MM.1S (cell line): ENCODE measurements at regions not wholly inside any gene's neighbourhood (a gene's known extent, or its start where the extent isn't known, plus 50 kb on each side); places are given as distances from the start of the nearest gene placed in this dataset.

Source experiments
- DNase-seq: peaks from one replicate; pipeline ENCODE4 v3.0.0-alpha.2; 2015
- H2AFZ ChIP-seq: fragments of 300-600 bp; sonication (generic); 2 replicates; pipeline ENCODE4 v1.6.0; 2016; ENCODE audit warnings: antibody characterized with exemption, low read length
- H3F3A ChIP-seq: fragments of 300-600 bp; sonication (generic); 2 replicates; pipeline ENCODE4 v1.6.1; 2016; ENCODE audit warnings: mild to moderate bottlenecking, antibody characterized with exemption, low read length, moderate library complexity, mixed read lengths; ENCODE audit not compliant: insufficient read depth
- H3K27ac ChIP-seq: fragments of 300-600 bp; sonication (generic); 2 replicates; pipeline ENCODE4 v1.5.1; 2016; ENCODE audit warnings: mild to moderate bottlenecking, low read length
- H3K27me3 ChIP-seq: fragments of 300-600 bp; sonication (generic); replicated peaks from 2 replicates; pipeline ENCODE4 v1.6.0; 2016; ENCODE audit warnings: low read length; ENCODE audit not compliant: insufficient read depth
- H3K36me3 ChIP-seq: fragments of 300-600 bp; sonication (generic); replicated peaks from 2 replicates; pipeline ENCODE4 v1.6.1; 2016; ENCODE audit warnings: mild to moderate bottlenecking, low read length, mixed read lengths; ENCODE audit not compliant: insufficient read depth
- H3K4me1 ChIP-seq: fragments of 300-600 bp; sonication (generic); 2 replicates; pipeline ENCODE4 v1.6.1; 2016; ENCODE audit warnings: low read length, mixed read lengths
- H3K4me2 ChIP-seq: fragments of 300-600 bp; sonication (generic); 2 replicates; pipeline ENCODE4 v1.6.0; 2016; ENCODE audit warnings: low read depth, low read length
- H3K4me3 ChIP-seq: fragments of 300-600 bp; sonication (generic); 2 replicates; pipeline ENCODE4 v1.5.1; 2016; ENCODE audit warnings: low read length, mixed read lengths
- H3K79me2 ChIP-seq: fragments of 300-600 bp; sonication (generic); 2 replicates; pipeline ENCODE4 v1.6.1; 2016; ENCODE audit warnings: mixed run types, low read length, mixed read lengths
- H3K9ac ChIP-seq: fragments of 300-600 bp; sonication (generic); 2 replicates; pipeline ENCODE4 v1.6.1; 2016; ENCODE audit warnings: low read length, mixed read lengths
- H3K9me2 ChIP-seq: fragments of 300-600 bp; sonication (generic); replicated peaks from 2 replicates; pipeline ENCODE4 v1.6.1; 2016; ENCODE audit warnings: mild to moderate bottlenecking, low read length, mixed read lengths; ENCODE audit not compliant: insufficient read depth
- H3K9me3 ChIP-seq: fragments of 300-600 bp; sonication (generic); replicated peaks from 2 replicates; pipeline ENCODE4 v1.6.1; 2016; ENCODE audit warnings: mild to moderate bottlenecking, low read length, mixed read lengths; ENCODE audit not compliant: insufficient read depth
- H4K20me1 ChIP-seq: fragments of 300-600 bp; sonication (generic); 2 replicates; pipeline ENCODE4 v1.6.1; 2016; ENCODE audit warnings: mild to moderate bottlenecking, low read length, moderate library complexity, mixed read lengths; ENCODE audit not compliant: insufficient read depth
- EZH2 ChIP-seq: fragments of 300-600 bp; sonication (generic); optimal IDR thresholded peaks from 2 replicates; pipeline ENCODE3; 2017; ENCODE audit warnings: low read depth, mild to moderate bottlenecking, antibody characterized with exemption, low read length, mixed read lengths
- EZH2phosphoT487 ChIP-seq: fragments of 300-600 bp; sonication (generic); IDR thresholded peaks from 2 replicates; pipeline ENCODE4 v1.6.1; 2018; ENCODE audit warnings: antibody characterized with exemption, low read length
- TF ChIP-seq, protein P1 (sequence below): fragments of 300-600 bp; sonication (generic); IDR thresholded peaks from 2 replicates; pipeline ENCODE4 v1.5.1; 2016; ENCODE audit warnings: antibody characterized with exemption, low read length, mixed read lengths

GRCh38 chr2:228902176-228902575, 368.9 kb downstream of the PID1 start:
- DNase-seq: no peak
- Histone ChIP-seq H3K4me3 (no peak overlapping the region), H3K9ac (no peak overlapping the region)

GRCh38 chr2:228901531-228901930, 369.6 kb downstream of the PID1 start:
- Histone ChIP-seq H3K9me3 (no peaks in the 10 kb centered on the region), H3K9me2 (no peaks in the 10 kb centered on the region), H3K27me3 (no peaks in the 10 kb centered on the region), H3K4me1 (no peaks in the 10 kb centered on the region), H2AFZ (no peak overlapping the region), H3K27ac (no peak overlapping the region), H4K20me1 (no peaks in the 10 kb centered on the region), H3K9ac (no peak overlapping the region), H3K79me2 (no peaks in the 10 kb centered on the region), H3K36me3 (no peaks in the 10 kb centered on the region), H3K4me2 (no peak overlapping the region), H3K4me3 (no peak overlapping the region), H3F3A (no peaks in the 10 kb centered on the region)
- no peak for DNase-seq
- TF ChIP-seq, protein P1, sequence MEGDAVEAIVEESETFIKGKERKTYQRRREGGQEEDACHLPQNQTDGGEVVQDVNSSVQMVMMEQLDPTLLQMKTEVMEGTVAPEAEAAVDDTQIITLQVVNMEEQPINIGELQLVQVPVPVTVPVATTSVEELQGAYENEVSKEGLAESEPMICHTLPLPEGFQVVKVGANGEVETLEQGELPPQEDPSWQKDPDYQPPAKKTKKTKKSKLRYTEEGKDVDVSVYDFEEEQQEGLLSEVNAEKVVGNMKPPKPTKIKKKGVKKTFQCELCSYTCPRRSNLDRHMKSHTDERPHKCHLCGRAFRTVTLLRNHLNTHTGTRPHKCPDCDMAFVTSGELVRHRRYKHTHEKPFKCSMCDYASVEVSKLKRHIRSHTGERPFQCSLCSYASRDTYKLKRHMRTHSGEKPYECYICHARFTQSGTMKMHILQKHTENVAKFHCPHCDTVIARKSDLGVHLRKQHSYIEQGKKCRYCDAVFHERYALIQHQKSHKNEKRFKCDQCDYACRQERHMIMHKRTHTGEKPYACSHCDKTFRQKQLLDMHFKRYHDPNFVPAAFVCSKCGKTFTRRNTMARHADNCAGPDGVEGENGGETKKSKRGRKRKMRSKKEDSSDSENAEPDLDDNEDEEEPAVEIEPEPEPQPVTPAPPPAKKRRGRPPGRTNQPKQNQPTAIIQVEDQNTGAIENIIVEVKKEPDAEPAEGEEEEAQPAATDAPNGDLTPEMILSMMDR: no peak
- TF ChIP-seq EZH2phosphoT487 (no peak), EZH2 (no peak)

More at GRCh38 chr2:228902176-228902575, 368.9 kb downstream of the PID1 start:
- Histone ChIP-seq H4K20me1 (no peaks in the 10 kb centered on the region), H3K9me2 (no peaks in the 10 kb centered on the region), H3K36me3 (no peaks in the 10 kb centered on the region), H3K4me2 (no peak overlapping the region), H2AFZ (no peak overlapping the region), H3K4me1 (no peaks in the 10 kb centered on the region), H3F3A (no peaks in the 10 kb centered on the region), H3K27me3 (no peaks in the 10 kb centered on the region), H3K27ac (no peak overlapping the region), H3K79me2 (no peaks in the 10 kb centered on the region), H3K9me3 (no peaks in the 10 kb centered on the region)
- TF ChIP-seq EZH2: no peak

GRCh38 chr2:228878138-228878537, 392.9 kb downstream of the PID1 start:
- Histone ChIP-seq H3K79me2 (no peaks in the 10 kb centered on the region), H3K4me1 (no peaks in the 10 kb centered on the region), H3K9me3 (no peaks in the 10 kb centered on the region), H3K4me2 (no peak overlapping the region), H3K27me3 (no peaks in the 10 kb centered on the region), H3K36me3 (no peaks in the 10 kb centered on the region), H2AFZ (no peak overlapping the region), H3K4me3 (no peak overlapping the region), H3K9ac (no peak overlapping the region), H4K20me1 (no peaks in the 10 kb centered on the region), H3K9me2 (no peaks in the 10 kb centered on the region), H3F3A (no peaks in the 10 kb centered on the region), H3K27ac (no peak overlapping the region)
- TF ChIP-seq EZH2phosphoT487 (no peak), EZH2 (no peak)
- TF ChIP-seq, protein P1: no peak
- DNase-seq: no peak

- DNase-seq: no peak
- H3K4me1 ChIP-seq: no peaks in the 10 kb centered on the region
- no peaks in the 10 kb centered on the region for H3K79me2 ChIP-seq
- no peak overlapping the region for H3K9ac ChIP-seq
- H4K20me1 ChIP-seq: no peaks in the 10 kb centered on the region
- H3K36me3 ChIP-seq: no peaks in the 10 kb centered on the region
- H3K9me3 ChIP-seq: no peaks in the 10 kb centered on the region
- no peak overlapping the region for H3K4me3 ChIP-seq
- no peaks in the 10 kb centered on the region for H3K9me2 ChIP-seq
- H3K27ac ChIP-seq: no peak overlapping the region
- no peaks in the 10 kb centered on the region for H3K27me3 ChIP-seq
- no peak overlapping the region for H3K4me2 ChIP-seq
- no peak overlapping the region for H2AFZ ChIP-seq
- no peak for TF ChIP-seq EZH2
- TF ChIP-seq, protein P1: no peak
- TF ChIP-seq EZH2phosphoT487: no peak
- no peaks in the 10 kb centered on the region for H3F3A ChIP-seq
Measured at GRCh38 chr2:228876276-228876675, 394.8 kb downstream of the PID1 start.
